ENCODE measurements at regions not wholly inside any gene's neighbourhood (a gene's known extent, or its start where the extent isn't known, plus 50 kb on each side); places are given as distances from the start of the nearest gene placed in this dataset.
"Not testable (repeated sequence)": the region's sequence is repeated elsewhere in the genome, so short reads cannot be mapped to it uniquely, and the experiment has no call there.

DNA sequence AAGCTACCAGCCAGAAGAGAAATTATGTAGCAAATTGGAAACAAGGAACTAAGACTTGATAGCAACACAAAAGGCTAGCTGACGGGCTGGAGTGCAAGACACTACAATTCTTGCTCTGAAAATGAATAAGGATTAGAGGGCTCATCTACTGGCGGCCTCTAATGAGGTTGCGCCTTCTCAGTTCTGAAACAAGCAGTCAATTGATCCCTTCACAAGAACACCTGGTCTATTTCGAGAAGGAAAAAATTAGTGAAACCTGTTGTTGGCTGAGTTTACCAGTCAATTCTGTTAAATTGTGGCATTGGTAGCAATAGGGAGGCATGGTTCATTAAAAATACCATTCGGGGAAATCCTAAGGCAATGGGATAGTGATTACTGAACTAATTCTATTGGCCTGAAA is 74.8 kb upstream of the JARID2 start:
- Mint-ChIP-seq H3K4me3 (ENCODE audit: unreplicated experiment) (no peak overlapping the region), H3K27me3 (ENCODE audit: unreplicated experiment) (peaks cover 7% of the 10 kb centered on the region), H3K36me3 (ENCODE audit: unreplicated experiment) (no peaks in the 10 kb centered on the region), H3K9me3 (ENCODE audit: unreplicated experiment) (no peaks in the 10 kb centered on the region), H3K4me1 (ENCODE audit: low read depth, unreplicated experiment) (peaks cover 12% of the 10 kb centered on the region), H3K27ac (ENCODE audit: unreplicated experiment) (no peak overlapping the region)
- TF ChIP-seq, protein P1, sequence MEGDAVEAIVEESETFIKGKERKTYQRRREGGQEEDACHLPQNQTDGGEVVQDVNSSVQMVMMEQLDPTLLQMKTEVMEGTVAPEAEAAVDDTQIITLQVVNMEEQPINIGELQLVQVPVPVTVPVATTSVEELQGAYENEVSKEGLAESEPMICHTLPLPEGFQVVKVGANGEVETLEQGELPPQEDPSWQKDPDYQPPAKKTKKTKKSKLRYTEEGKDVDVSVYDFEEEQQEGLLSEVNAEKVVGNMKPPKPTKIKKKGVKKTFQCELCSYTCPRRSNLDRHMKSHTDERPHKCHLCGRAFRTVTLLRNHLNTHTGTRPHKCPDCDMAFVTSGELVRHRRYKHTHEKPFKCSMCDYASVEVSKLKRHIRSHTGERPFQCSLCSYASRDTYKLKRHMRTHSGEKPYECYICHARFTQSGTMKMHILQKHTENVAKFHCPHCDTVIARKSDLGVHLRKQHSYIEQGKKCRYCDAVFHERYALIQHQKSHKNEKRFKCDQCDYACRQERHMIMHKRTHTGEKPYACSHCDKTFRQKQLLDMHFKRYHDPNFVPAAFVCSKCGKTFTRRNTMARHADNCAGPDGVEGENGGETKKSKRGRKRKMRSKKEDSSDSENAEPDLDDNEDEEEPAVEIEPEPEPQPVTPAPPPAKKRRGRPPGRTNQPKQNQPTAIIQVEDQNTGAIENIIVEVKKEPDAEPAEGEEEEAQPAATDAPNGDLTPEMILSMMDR (IDR thresholded peaks at IDR 0.05; ENCODE audit: partially characterized antibody, unreplicated experiment) = no peak
- no peak for DNase-seq

DNA sequence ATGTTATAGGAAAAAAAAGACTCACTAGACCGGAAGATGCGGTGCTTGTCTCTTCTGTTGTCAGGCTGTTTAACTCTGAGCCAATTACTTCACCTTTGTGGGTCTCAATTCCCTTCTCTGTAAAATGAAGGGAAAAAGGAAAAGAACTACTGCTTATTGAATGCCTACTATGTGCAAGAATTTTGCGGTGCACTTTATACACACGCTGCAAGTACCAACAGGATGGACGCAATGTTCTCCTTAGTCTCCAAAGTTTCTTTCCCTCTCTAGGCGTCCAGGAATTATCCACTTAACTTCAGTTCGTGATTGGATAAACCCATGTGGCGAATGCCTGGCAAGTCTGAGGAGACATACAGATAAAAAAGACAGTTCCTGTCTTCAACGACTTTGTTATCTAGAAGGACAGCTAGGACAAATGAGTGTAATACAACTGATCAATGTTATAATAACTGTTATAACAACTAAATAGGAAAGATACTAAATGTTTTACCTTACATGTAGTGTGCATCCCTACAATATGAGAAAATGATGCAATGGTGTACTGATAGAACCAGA is 69.0 kb upstream of the JARID2 start:
- Mint-ChIP-seq H3K4me3 (ENCODE audit: unreplicated experiment) (no peak overlapping the region), H3K9me3 (ENCODE audit: unreplicated experiment) (no peaks in the 10 kb centered on the region), H3K4me1 (ENCODE audit: low read depth, unreplicated experiment) (no peaks in the 10 kb centered on the region), H3K27ac (ENCODE audit: unreplicated experiment) (no peak overlapping the region), H3K27me3 (ENCODE audit: unreplicated experiment) (no peaks in the 10 kb centered on the region), H3K36me3 (ENCODE audit: unreplicated experiment) (no peaks in the 10 kb centered on the region)
- TF ChIP-seq, protein P1 (IDR thresholded peaks at IDR 0.05; ENCODE audit: partially characterized antibody, unreplicated experiment) = no peak
- no peak for DNase-seq

DNA sequence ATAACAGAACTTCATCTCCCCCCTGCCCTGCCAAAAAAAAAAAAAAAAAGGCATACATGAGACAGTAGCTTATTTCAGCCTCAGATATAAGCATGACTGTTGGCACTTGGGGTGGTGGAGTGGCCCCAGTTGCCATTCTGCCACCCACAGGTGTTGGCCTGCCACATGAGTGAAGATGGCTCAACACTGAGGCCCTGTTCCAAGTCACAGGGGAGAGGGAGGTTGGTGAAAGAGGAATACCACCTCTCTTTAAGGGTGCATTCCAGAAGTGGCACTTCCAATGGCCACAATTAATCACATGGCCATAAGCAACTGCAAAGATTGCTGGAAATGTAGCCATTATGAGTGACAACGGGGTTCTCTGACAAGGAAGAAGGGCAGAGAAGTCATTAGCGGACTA is 61.9 kb upstream of the JARID2 start:
- no peaks in the 10 kb centered on the region for H3K4me1 Mint-ChIP-seq (ENCODE audit: low read depth, unreplicated experiment)
- peaks cover 2% of the 10 kb centered on the region for H3K27me3 Mint-ChIP-seq (ENCODE audit: unreplicated experiment)
- H3K36me3 Mint-ChIP-seq (ENCODE audit: unreplicated experiment) = no peaks in the 10 kb centered on the region
- no peak overlapping the region for H3K27ac Mint-ChIP-seq (ENCODE audit: unreplicated experiment)
- TF ChIP-seq, protein P1 (IDR thresholded peaks at IDR 0.05; ENCODE audit: partially characterized antibody, unreplicated experiment) = no peak
- H3K9me3 Mint-ChIP-seq (ENCODE audit: unreplicated experiment) = no peaks in the 10 kb centered on the region
- no peak for DNase-seq
- H3K4me3 Mint-ChIP-seq (ENCODE audit: unreplicated experiment) = no peak overlapping the region

DNA sequence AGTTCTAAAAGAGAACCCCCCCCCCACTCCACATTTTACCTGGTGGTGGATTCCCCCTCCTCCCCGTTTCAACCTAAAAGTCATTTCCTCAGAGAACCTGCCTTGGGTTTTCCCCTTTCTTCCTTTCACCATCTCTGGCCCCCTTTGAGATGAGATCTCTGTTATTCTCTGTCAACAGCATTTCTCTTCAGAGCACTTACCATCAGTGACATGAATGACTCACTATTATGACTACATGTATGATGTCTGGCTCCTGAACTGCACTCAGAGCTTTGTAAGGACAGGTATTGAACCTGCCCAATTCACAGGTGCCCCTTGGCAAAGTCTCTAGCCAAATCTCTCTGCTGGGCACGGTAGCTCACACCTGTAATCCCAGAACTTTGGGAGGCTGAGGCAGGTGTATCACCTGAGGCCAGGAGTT is 61.4 kb upstream of the JARID2 start:
- H3K4me3 Mint-ChIP-seq (ENCODE audit: unreplicated experiment) = no peak overlapping the region

DNA sequence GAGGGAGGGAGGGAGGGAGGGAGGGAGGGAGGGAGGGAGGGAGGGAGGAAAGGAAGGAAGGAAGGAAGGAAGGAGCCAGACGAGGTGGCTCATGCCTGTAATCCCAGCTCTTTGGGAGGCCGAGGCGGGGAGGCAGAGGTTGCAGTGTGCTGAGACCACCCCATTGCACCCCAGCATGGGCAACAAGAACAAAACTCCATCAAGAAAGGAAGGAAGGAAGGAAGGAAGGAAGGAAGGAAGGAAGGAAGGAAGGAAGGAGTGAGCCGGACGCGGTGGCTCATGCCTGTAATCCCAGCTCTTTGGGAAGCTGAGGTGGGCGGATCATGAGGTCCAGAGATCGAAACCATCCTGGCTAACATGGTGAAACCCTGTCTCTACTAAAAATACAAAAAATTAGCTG is 60.8 kb upstream of the JARID2 start:
- not testable (repeated sequence) for H3K36me3 Mint-ChIP-seq (ENCODE audit: unreplicated experiment); H3K27ac Mint-ChIP-seq (ENCODE audit: unreplicated experiment); H3K4me1 Mint-ChIP-seq (ENCODE audit: low read depth, unreplicated experiment); H3K9me3 Mint-ChIP-seq (ENCODE audit: unreplicated experiment); H3K27me3 Mint-ChIP-seq (ENCODE audit: unreplicated experiment); H3K4me3 Mint-ChIP-seq (ENCODE audit: unreplicated experiment); DNase-seq

More for the DNA sequence above, 61.4 kb upstream of the JARID2 start:
- Mint-ChIP-seq H3K9me3 (ENCODE audit: unreplicated experiment) (no peaks in the 10 kb centered on the region), H3K4me1 (ENCODE audit: low read depth, unreplicated experiment) (no peaks in the 10 kb centered on the region), H3K36me3 (ENCODE audit: unreplicated experiment) (no peaks in the 10 kb centered on the region), H3K27ac (ENCODE audit: unreplicated experiment) (no peak overlapping the region), H3K27me3 (ENCODE audit: unreplicated experiment) (peaks cover 2% of the 10 kb centered on the region)
- TF ChIP-seq, protein P1 (IDR thresholded peaks at IDR 0.05; ENCODE audit: partially characterized antibody, unreplicated experiment) = no peak
- DNase-seq = no peak

DNA sequence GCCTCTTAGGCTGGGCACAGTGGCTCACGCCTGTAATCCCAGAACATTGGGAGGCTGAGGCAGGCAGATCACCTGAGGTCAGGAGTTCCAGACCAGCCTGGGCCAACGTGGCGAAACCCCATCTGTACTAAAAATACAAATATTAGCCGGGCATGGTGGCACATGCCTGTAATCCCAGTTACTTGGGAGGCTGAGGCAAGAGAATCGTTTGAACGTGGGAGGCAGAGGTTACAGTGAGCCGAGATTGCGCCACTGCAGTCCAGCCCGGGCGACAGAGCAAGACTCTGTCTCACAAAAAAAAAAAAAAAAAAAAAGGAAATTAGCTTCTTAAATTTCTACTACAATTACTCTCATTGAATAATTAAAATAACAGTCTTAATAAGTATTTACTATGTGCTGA is 52.4 kb upstream of the JARID2 start:
- not testable (repeated sequence) for DNase-seq; H3K9me3 Mint-ChIP-seq (ENCODE audit: unreplicated experiment); H3K27me3 Mint-ChIP-seq (ENCODE audit: unreplicated experiment); H3K4me1 Mint-ChIP-seq (ENCODE audit: low read depth, unreplicated experiment); H3K4me3 Mint-ChIP-seq (ENCODE audit: unreplicated experiment); H3K36me3 Mint-ChIP-seq (ENCODE audit: unreplicated experiment); H3K27ac Mint-ChIP-seq (ENCODE audit: unreplicated experiment)

All from glutamatergic neuron (in vitro differentiated cells).